ENCODE measurements at regions not wholly inside any gene's neighbourhood (a gene's known extent, or its start where the extent isn't known, plus 50 kb on each side); places are given as distances from the start of the nearest gene placed in this dataset.

DNA sequence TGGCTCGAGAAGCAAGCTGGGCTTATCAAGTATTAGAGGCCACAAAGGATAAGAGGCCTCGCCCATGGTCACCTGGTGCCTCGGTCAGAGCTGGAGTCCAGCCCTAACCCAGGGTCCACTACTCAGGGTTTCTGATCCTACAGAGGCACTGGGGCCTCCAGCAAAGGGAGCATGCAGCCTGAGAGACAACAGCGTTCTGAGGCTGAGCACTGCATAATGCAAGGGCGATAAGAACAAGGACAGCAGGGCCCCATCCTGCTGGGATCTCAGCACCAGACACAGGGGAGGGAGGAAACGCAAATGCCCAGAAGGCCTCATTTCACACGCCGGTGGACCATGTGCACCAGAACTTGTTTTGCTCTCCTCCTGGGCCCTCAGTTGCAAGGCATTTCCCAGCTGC is 63.0 kb downstream of the C5orf15 start:
- Histone ChIP-seq H3K4me3 (replicated peaks in 1 of 3) (no peak overlapping the region), H3K4me1 (no peaks in the 10 kb centered on the region), H3K27me3 (no peaks in the 10 kb centered on the region), H3K36me3 (no peaks in the 10 kb centered on the region), H3K27ac (no peak overlapping the region), H3K9me3 (no peaks in the 10 kb centered on the region)
- WGBS, 2 donors = 82 to 95% methylated on average over 8 of the region's 8 CpGs
- no peak for TF ChIP-seq POLR2A (IDR thresholded peaks at IDR 0.05)
- TF ChIP-seq, protein P1, sequence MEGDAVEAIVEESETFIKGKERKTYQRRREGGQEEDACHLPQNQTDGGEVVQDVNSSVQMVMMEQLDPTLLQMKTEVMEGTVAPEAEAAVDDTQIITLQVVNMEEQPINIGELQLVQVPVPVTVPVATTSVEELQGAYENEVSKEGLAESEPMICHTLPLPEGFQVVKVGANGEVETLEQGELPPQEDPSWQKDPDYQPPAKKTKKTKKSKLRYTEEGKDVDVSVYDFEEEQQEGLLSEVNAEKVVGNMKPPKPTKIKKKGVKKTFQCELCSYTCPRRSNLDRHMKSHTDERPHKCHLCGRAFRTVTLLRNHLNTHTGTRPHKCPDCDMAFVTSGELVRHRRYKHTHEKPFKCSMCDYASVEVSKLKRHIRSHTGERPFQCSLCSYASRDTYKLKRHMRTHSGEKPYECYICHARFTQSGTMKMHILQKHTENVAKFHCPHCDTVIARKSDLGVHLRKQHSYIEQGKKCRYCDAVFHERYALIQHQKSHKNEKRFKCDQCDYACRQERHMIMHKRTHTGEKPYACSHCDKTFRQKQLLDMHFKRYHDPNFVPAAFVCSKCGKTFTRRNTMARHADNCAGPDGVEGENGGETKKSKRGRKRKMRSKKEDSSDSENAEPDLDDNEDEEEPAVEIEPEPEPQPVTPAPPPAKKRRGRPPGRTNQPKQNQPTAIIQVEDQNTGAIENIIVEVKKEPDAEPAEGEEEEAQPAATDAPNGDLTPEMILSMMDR (IDR thresholded peaks at IDR 0.05) = no peak
- intact Hi-C loops (cut with DNase I) = no loop called here
- no peak for DNase-seq

DNA sequence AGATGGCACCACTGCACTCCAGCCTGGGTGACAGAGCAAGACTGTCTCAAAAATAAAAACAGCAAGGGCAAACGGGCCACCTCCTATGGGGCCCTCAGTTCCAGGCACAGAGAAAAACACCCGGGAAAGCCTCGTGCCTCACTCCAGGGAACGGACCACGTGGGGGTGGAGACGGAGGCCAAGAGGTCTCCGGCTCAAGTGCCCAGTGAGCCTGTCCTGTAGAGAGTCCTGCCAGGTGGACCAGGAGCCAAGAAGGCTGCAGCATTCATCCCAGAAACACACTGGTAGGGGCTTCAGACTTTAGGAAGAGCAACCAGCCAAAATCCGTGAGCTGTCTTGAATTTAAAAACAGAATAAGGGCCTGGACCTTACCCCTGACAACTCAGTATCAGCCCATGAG is 63.8 kb downstream of the C5orf15 start:
- TF ChIP-seq, protein P1 (IDR thresholded peaks at IDR 0.05) = no peak
- no peak for TF ChIP-seq POLR2A (IDR thresholded peaks at IDR 0.05)
- Histone ChIP-seq H3K27ac (no peak overlapping the region), H3K4me1 (no peaks in the 10 kb centered on the region), H3K36me3 (no peaks in the 10 kb centered on the region), H3K9me3 (no peaks in the 10 kb centered on the region), H3K27me3 (no peaks in the 10 kb centered on the region), H3K4me3 (replicated peaks in 1 of 3) (no peak overlapping the region)
- no peak for DNase-seq
- intact Hi-C loops (cut with DNase I) = no loop called here
- 86 to 88% methylated on average over 7 to 8 of the region's 8 CpGs for WGBS, 2 donors

DNA sequence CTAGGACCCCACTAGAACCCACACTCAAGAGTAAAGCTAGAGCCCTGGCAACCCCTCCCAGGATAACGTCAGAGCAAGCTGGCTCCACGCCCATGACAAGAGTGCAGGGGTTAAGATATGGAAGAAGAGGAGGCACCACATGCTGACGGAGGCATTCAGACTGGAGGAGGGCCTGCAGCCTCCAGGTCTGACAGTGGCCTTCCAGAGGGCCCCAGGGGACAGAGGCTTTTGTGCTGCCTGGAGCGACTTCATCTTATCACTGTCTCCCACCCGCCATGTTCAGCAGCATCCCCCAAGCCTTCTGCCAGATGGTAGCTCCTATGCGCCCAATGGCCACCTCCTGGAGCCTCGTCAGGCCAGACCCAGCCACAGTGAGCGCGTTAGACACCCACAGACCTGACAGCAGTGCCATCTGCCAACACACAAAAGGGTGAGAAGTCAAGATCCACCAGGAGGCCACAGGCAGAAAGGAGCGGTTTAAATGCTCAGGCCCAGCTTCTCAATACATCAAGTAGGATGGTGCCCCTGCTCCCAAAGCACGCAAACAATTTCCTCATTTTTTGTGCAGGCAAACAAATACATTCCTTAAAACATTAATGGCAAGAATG is 65.8 kb downstream of the C5orf15 start:
- no peak for DNase-seq
- no peak overlapping the region for H3K4me3 ChIP-seq (replicated peaks in 1 of 3)
- intact Hi-C loops (cut with DNase I) = no loop called here
- H3K27me3 ChIP-seq = no peaks in the 10 kb centered on the region
- H3K4me1 ChIP-seq = no peaks in the 10 kb centered on the region
- H3K27ac ChIP-seq = no peak overlapping the region
- no peaks in the 10 kb centered on the region for H3K36me3 ChIP-seq
- TF ChIP-seq, protein P1 (IDR thresholded peaks at IDR 0.05) = no peak
- no peak for TF ChIP-seq POLR2A (IDR thresholded peaks at IDR 0.05)
- WGBS, 2 donors = 85 to 93% methylated on average over 10 to 11 of the region's 11 CpGs
- H3K9me3 ChIP-seq = no peaks in the 10 kb centered on the region

DNA sequence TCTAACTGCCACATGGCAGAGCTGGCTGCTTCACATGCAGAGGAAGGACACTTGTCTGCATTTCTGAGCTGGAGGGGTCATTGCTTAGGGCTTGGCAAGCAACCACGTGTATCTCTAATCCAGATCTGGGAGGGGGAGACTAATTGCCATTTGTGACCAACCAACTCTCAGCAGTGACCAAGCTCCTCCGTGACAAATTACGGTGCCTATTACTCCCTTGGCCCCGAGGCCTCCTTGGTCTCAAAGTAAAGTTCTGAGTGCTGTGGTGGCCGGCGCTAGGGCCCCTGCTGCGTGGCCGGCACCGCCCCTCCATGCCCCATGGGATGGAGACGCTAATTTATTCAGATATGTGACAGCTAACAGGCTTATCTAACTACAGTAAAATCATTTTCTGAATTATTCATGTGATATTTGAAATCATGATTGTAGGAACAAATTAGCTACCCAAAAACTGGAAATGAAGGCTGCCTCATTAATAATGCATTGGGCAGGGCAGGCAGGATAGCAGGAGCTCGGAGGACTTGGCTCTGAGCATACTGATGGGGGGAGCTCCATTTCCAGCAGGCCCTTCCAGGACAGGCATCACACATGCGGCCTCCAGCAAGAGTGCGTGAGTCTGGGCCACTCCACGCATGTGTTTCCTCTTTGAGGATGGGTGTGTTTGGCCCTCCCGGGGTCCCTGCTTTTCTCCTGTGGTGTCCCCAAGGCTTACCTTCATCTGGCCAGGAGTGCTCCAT is 67.7 kb downstream of the C5orf15 start:
- 82 to 86% methylated on average over 13 to 15 of the region's 15 CpGs for WGBS, 2 donors
- Histone ChIP-seq H3K9me3 (no peaks in the 10 kb centered on the region), H3K27ac (no peak overlapping the region), H3K4me3 (replicated peaks in 1 of 3) (no peak overlapping the region), H3K27me3 (no peaks in the 10 kb centered on the region), H3K36me3 (no peaks in the 10 kb centered on the region), H3K4me1 (no peaks in the 10 kb centered on the region)
- intact Hi-C loops (cut with DNase I) = no loop called here
- TF ChIP-seq, protein P1 (IDR thresholded peaks at IDR 0.05) = no peak
- no peak for TF ChIP-seq POLR2A (IDR thresholded peaks at IDR 0.05)
- DNase-seq = no peak

DNA sequence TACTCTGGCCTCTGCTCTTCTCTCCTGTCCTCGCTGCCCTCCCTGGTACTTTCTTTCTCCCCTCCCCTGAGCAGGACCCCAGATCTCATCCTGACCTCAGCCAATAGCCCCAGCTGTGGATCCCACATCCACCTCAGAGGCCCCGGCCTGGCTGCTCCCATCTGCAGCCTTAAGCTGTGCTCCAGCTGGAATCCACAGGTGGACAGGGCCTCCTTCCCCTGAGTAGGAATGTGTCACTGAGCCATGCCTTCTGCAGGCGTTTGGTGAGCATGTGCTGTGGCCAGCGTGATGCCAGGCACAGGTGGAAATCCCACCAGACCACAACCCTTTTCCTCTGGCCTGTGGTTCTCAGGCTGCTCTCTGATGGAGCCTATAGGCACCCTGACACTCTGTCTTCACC is 68.9 kb downstream of the C5orf15 start:
- WGBS, 2 donors = 87 to 100% methylated on average over 2 to 4 of the region's 4 CpGs
- no peaks in the 10 kb centered on the region for H3K9me3 ChIP-seq
- no peak for TF ChIP-seq POLR2A (IDR thresholded peaks at IDR 0.05)
- TF ChIP-seq, protein P1 (IDR thresholded peaks at IDR 0.05) = no peak
- H3K4me1 ChIP-seq = no peaks in the 10 kb centered on the region
- H3K27me3 ChIP-seq = no peaks in the 10 kb centered on the region
- no peak overlapping the region for H3K4me3 ChIP-seq (replicated peaks in 1 of 3)
- H3K36me3 ChIP-seq = no peaks in the 10 kb centered on the region
- intact Hi-C loops (cut with DNase I) = no loop called here
- H3K27ac ChIP-seq = no peak overlapping the region
- no peak for DNase-seq

All from thyroid gland (tissue), 4 donors.